Bone marrow (tissue), 2 donors: ENCODE measurements at regions not wholly inside any gene's neighbourhood (a gene's known extent, or its start where the extent isn't known, plus 50 kb on each side); places are given as distances from the start of the nearest gene placed in this dataset.
"Not testable (repeated sequence)": the region's sequence is repeated elsewhere in the genome, so short reads cannot be mapped to it uniquely, and the experiment has no call there.

Experiments used
- DNase-seq, 2 donors: peaks; one replicate each; lab custom pipeline; 2025; lab: John Stamatoyannopoulos, UW

- DNase-seq: no peak
Observed at GRCh38 chr9:107792596-107792995, 303.0 kb upstream of the KLF4 start.

GRCh38 chr9:107792006-107792405, 302.4 kb upstream of the KLF4 start:
- DNase-seq: no peak

GRCh38 chr9:107789001-107789700, 299.6 kb upstream of the KLF4 start:
- DNase-seq: no peak

GRCh38 chr9:107786561-107786960, 297.0 kb upstream of the KLF4 start:
- DNase-seq: no peak

GRCh38 chr9:107784235-107784958, 294.8 kb upstream of the KLF4 start:
- DNase-seq: no peak

GRCh38 chr9:107782789-107783188, 293.2 kb upstream of the KLF4 start:
- DNase-seq: no peak

GRCh38 chr9:107782381-107782780, 292.8 kb upstream of the KLF4 start:
- no peak for DNase-seq

GRCh38 chr9:107780960-107781359, 291.4 kb upstream of the KLF4 start:
- DNase-seq: no peak

- no peak for DNase-seq
Observed at GRCh38 chr9:107779731-107780130, 290.2 kb upstream of the KLF4 start.

GRCh38 chr9:107778661-107779060, 289.1 kb upstream of the KLF4 start:
- DNase-seq: no peak

- DNase-seq: not testable (repeated sequence)
Observed at GRCh38 chr9:107774099-107774498, 284.5 kb upstream of the KLF4 start.

- DNase-seq: no peak
Observed at GRCh38 chr9:107772988-107773387, 283.4 kb upstream of the KLF4 start.

- no peak for DNase-seq
Observed at GRCh38 chr9:107770716-107771115, 281.1 kb upstream of the KLF4 start.

- no peak for DNase-seq
Observed at GRCh38 chr9:107768224-107768623, 278.7 kb upstream of the KLF4 start.

GRCh38 chr9:107767711-107768110, 278.1 kb upstream of the KLF4 start:
- DNase-seq: no peak

- DNase-seq: not testable (repeated sequence)
Observed at GRCh38 chr9:107763469-107763868, 273.9 kb upstream of the KLF4 start.

GRCh38 chr9:107761307-107761706, 271.7 kb upstream of the KLF4 start:
- no peak for DNase-seq

GRCh38 chr9:107760469-107761242, 271.1 kb upstream of the KLF4 start:
- peak; percentile 11 to 54 for DNase-seq

- no peak for DNase-seq
Observed at GRCh38 chr9:107759823-107760166, 270.2 kb upstream of the KLF4 start.

GRCh38 chr9:107759009-107759822, 269.6 kb upstream of the KLF4 start:
- no peak for DNase-seq

- no peak for DNase-seq
Observed at GRCh38 chr9:107756091-107756490, 266.5 kb upstream of the KLF4 start.

- peak in 1 of 2 donors; percentile 13 for DNase-seq
Observed at GRCh38 chr9:107755246-107755645, 265.7 kb upstream of the KLF4 start.
